HUES6 (cell line): ENCODE measurements at regions not wholly inside any gene's neighbourhood (a gene's known extent, or its start where the extent isn't known, plus 50 kb on each side); places are given as distances from the start of the nearest gene placed in this dataset.
"Not testable (repeated sequence)": the region's sequence is repeated elsewhere in the genome, so short reads cannot be mapped to it uniquely, and the experiment has no call there.

Experiments used
- H3K27ac ChIP-seq: 2 replicates; pipeline ENCODE4 v1.7.0; 2013; ENCODE audit warnings: low read depth, mild to moderate bottlenecking, low read length, inconsistent platforms
- H3K27me3 ChIP-seq: 2 replicates; pipeline ENCODE4 v1.6.1; 2013; ENCODE audit warnings: low read length; ENCODE audit not compliant: control insufficient read depth, insufficient read depth
- H3K36me3 ChIP-seq: 2 replicates; pipeline ENCODE4 v1.6.1; 2013; ENCODE audit warnings: low read length; ENCODE audit not compliant: control insufficient read depth, insufficient read depth
- H3K4me1 ChIP-seq: 2 replicates; pipeline ENCODE4 v1.6.1; 2013; ENCODE audit warnings: low read length; ENCODE audit not compliant: control insufficient read depth, insufficient read depth
- H3K4me3 ChIP-seq: 2 replicates; pipeline ENCODE4 v1.5.1; 2013; ENCODE audit warnings: low read depth, low read length
- H3K9ac ChIP-seq: one replicate; pipeline ENCODE4 v1.6.1; 2013; ENCODE audit warnings: mild to moderate bottlenecking, low read length
- H3K9me3 ChIP-seq: 2 replicates; pipeline ENCODE4 v1.6.1; 2013; ENCODE audit warnings: low read depth, low read length; ENCODE audit not compliant: control insufficient read depth, insufficient read depth

DNA sequence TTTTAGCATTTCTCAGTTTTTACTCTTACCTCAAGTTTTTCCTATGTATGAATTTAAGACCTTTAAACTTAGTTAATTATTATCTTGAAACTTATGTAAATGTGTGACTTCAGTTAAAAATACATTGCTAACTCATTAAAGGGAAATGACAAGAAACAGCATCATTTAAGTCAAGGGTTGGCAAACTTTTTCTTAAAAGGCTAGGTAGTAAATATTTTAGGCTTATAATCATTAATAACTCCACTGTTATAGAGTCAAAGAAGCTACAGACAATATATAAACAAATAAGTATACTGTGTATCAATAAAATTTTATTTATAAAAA lies 259.7 kb upstream of the RBMS1 start:
- Histone ChIP-seq H3K4me3 (no peak overlapping the region), H3K9ac (no peak overlapping the region)

DNA sequence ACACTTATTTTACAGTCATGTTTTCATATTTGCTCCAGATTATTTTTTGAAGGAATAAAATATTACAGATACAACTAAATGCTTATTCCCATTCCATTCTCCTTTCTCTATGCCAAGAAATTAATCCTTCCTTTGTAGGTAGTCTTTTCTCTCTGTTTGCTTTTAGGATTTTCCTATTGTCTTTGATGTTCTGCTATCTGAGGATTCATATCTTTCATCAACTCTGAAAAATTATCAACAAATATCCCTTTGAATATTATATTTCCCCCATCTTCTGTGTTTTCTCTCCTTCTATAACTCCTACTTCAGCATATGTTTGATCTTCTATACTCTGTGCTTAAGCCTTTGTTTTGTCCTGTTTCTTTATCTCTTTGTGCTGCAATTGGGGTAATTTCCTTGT lies 260.4 kb upstream of the RBMS1 start:
- no peak overlapping the region for H3K4me3 ChIP-seq
- no peaks in the 10 kb centered on the region for H3K27me3 ChIP-seq
- H3K9me3 ChIP-seq, result peaks cover 10% of the 10 kb centered on the region
- H3K9ac ChIP-seq, result no peak overlapping the region
- H3K36me3 ChIP-seq, result no peaks in the 10 kb centered on the region
- H3K27ac ChIP-seq, result no peak overlapping the region
- no peaks in the 10 kb centered on the region; the same call in 1 of the 2 replicates for H3K4me1 ChIP-seq

More for the DNA sequence above, 259.7 kb upstream of the RBMS1 start:
- no peaks in the 10 kb centered on the region for H3K27me3 ChIP-seq
- peaks cover 10% of the 10 kb centered on the region for H3K9me3 ChIP-seq
- H3K4me1 ChIP-seq, result no peaks in the 10 kb centered on the region; the same call in 1 of the 2 replicates
- no peak overlapping the region for H3K27ac ChIP-seq
- no peaks in the 10 kb centered on the region for H3K36me3 ChIP-seq

DNA sequence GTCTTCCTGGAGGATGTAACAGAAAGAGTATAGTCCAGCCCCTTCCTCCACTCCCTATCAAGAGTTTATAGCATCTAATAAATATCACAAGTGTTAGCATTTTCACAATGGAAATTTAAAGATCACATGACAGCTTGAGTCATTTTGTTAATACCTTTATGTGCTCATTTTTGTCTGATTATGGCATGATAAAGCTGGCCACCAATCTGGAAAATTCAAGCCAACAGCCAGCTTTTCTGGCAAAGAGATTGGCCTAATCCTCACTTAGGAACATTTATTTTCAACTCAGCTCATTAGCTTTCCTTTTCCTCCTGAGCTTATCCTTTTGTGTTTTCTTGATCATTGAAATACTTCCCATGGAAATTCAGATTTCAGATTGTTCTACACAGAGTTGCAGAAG lies 262.9 kb upstream of the RBMS1 start:
- Histone ChIP-seq H3K27me3 (no peaks in the 10 kb centered on the region), H3K9ac (no peak overlapping the region), H3K4me3 (no peak overlapping the region), H3K27ac (no peak overlapping the region), H3K4me1 (no peaks in the 10 kb centered on the region; the same call in 1 of the 2 replicates), H3K36me3 (no peaks in the 10 kb centered on the region), H3K9me3 (peaks cover 10% of the 10 kb centered on the region)

DNA sequence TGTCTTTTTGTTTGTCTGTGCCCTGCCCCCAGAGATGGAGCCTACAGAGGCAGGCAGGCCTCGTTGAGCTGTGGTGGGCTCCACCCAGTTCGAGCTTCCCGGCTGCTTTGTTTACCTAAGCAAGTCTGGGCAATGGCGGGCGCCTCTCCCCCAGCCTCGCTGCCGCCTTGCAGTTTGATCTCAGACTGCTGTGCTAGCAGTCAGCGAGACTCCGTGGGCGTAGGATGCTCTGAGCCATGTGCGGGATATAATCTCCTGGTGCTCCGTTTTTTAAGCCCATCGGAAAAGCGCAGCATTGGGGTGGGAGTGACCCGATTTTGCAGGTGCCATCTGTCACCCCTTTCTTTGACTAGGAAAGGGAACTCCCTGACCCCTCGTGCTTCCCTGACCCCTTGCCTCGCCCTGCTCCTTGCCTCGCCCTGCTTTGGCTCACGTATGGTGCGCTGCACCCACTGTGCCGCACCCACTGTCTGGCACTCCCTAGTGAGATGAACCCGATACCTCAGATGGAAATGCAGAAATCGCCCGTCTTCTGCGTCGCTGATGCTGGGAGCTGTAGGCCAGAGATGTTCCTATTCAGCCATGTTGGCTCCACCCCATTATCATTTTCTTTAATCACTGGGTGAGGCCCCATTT lies 269.0 kb upstream of the RBMS1 start:
- not testable (repeated sequence) for H3K27me3 ChIP-seq, H3K27ac ChIP-seq, H3K4me3 ChIP-seq, H3K9ac ChIP-seq, H3K4me1 ChIP-seq, H3K36me3 ChIP-seq
- H3K9me3 ChIP-seq, result peaks cover 25% of the 10 kb centered on the region

DNA sequence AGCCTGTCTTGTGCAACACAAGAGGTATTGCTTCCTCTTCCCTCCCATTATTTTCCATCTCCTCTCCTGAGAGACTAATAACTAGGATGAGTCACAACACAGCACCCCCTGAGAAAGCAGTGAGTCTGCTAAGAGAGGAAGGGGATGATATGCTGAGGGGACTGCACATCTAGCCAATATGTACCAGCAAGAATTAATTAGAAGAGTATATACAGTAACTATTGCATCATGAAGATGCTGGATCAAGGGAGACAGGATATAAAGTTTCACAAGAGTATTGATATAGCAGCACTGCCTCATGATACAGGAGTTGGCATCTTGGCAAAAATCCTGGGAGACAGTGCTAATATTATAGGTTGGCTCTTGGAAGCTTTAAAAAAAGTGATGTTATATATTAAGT lies 289.9 kb upstream of the RBMS1 start:
- Histone ChIP-seq H3K36me3 (no peaks in the 10 kb centered on the region), H3K27ac (no peak overlapping the region), H3K27me3 (no peaks in the 10 kb centered on the region), H3K9ac (no peak overlapping the region), H3K9me3 (0 out of 2 replicates have a peak, but pooled peaks cover 2% of the 10 kb centered on the region), H3K4me3 (no peak overlapping the region), H3K4me1 (no peaks in the 10 kb centered on the region)

DNA sequence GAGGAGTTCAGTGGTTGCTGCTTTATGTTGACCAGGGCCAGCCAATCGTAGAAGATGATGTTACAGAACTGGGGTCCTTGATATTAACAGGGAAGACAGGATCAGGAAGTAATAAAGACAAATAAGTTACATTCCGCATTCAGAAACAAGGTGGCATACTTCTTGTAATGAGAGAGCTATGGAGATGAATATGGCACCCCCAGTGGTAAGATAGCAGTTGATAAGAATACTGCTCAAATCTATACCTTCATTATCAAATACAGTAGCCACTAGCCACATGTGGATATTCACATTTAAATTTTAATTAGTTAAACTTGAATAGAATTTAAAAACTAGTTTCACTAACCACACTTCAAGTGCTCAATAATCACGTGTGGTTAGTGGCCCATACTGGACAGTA lies 290.4 kb upstream of the RBMS1 start:
- Histone ChIP-seq H3K9me3 (no peaks in the 10 kb centered on the region), H3K36me3 (no peaks in the 10 kb centered on the region), H3K4me3 (no peak overlapping the region), H3K27ac (no peak overlapping the region), H3K4me1 (no peaks in the 10 kb centered on the region), H3K9ac (no peak overlapping the region), H3K27me3 (no peaks in the 10 kb centered on the region)

DNA sequence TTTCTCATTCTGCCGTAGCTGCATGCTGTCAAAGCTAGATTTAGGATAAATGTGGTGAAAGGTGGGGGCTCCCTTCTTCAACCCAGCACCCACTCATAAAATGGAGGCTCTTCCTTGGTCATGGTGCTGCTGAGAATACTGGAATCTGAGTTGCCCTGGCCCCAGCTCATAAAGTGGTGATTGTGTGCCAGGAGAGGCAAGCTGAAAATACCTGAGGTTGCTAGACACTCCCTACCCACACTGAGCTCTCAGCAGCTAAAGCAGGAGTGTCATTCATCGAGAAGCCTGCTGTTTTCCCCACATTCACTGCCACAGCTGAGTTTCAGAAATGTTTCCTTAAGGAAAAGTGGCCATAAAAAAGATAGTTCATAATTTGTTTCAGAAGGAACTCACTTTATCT lies 297.1 kb upstream of the RBMS1 start:
- no peaks in the 10 kb centered on the region for H3K4me1 ChIP-seq
- H3K9me3 ChIP-seq, result no peaks in the 10 kb centered on the region
- no peak overlapping the region for H3K4me3 ChIP-seq
- H3K27ac ChIP-seq, result no peak overlapping the region
- no peak overlapping the region for H3K9ac ChIP-seq
- no peaks in the 10 kb centered on the region for H3K27me3 ChIP-seq
- H3K36me3 ChIP-seq, result no peaks in the 10 kb centered on the region

DNA sequence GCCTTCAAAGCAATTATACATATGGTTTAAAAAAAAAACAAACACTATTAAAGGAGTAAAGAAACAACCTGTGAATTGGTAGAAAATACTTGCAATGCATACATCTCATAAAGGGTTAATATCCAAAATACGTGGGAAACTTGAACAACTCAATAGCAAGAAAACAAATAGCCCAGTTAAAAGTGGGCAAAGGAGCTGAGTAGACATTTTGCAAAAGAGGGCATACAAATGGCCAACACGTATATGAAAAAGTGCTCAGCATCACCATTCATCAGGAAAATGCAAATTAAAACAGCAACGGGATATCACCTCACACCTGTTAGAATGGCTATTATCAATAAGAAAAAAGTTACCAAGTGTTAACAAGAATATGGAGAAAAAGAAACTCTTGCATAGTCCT lies 298.3 kb upstream of the RBMS1 start:
- H3K36me3 ChIP-seq, result no peaks in the 10 kb centered on the region
- no peak overlapping the region for H3K27ac ChIP-seq
- H3K4me1 ChIP-seq, result no peaks in the 10 kb centered on the region
- H3K9me3 ChIP-seq, result peaks cover 5% of the 10 kb centered on the region; the same call in 1 of the 2 replicates
- H3K27me3 ChIP-seq, result no peaks in the 10 kb centered on the region
- H3K4me3 ChIP-seq, result no peak overlapping the region
- H3K9ac ChIP-seq, result no peak overlapping the region

DNA sequence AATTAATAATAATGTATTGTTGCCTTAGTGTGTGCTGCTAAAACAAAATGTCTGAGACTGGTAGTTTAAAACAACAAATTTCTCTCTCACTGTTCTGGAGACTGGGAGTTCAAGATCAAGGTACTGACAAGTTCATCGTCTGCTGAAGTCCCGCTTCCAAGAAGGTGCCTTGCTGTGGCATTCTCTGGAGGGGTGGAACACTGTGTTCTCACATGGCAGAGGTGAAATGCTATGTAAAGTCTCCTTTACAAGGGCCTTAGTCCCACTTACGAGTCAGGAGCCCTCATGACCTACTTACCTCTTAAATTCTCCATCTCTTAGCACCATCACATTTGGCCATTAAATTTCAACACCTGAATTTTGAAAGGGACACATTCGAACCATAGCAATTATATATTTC lies 299.2 kb upstream of the RBMS1 start:
- H3K4me3 ChIP-seq, result no peak overlapping the region
- H3K27ac ChIP-seq, result no peak overlapping the region
- no peaks in the 10 kb centered on the region for H3K36me3 ChIP-seq
- no peaks in the 10 kb centered on the region for H3K27me3 ChIP-seq
- no peak overlapping the region for H3K9ac ChIP-seq
- H3K9me3 ChIP-seq, result peaks cover 9% of the 10 kb centered on the region
- H3K4me1 ChIP-seq, result no peaks in the 10 kb centered on the region

DNA sequence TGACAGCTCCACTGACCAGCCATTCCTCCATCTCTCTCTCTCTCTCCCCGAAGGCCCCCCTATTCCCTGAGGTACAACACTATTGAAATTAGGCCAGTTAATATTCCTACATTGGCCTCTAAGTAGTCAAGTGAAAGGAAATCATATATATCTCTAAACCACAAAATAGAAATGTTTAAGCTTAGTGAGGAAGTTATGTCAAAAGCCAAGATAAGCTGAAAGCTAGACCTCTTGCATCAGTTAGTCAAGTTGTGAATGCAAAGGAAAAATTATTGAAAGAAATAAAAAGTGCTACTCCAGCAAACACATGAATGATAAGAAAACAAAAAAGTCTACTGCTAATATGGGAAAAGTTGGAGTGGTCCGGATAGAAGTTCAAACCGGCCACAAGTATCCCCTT lies 301.3 kb upstream of the RBMS1 start:
- no peaks in the 10 kb centered on the region for H3K4me1 ChIP-seq
- H3K36me3 ChIP-seq, result no peaks in the 10 kb centered on the region
- H3K9ac ChIP-seq, result no peak overlapping the region
- peaks cover 9% of the 10 kb centered on the region for H3K9me3 ChIP-seq
- H3K4me3 ChIP-seq, result no peak overlapping the region
- no peaks in the 10 kb centered on the region for H3K27me3 ChIP-seq
- H3K27ac ChIP-seq, result no peak overlapping the region

DNA sequence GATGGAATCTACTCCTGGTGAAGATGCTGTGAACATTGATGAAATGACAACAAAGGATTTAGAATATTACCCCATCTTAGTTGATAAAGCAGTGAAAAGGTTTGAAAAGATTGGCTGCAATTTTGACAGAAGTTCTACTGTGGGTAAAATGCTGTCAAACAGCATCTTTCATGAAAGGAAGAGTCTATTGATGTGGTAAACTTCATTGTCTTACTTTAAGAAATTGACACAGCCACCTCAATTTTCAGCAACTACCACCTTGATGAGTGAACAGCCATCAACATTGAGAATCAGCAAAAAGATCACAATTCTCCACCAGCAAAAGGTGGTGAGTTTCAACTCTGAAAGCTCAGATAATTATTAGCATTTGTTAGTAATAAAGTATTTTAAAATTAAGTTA lies 310.3 kb upstream of the RBMS1 start:
- Histone ChIP-seq H3K9ac (no peak overlapping the region), H3K4me1 (no peaks in the 10 kb centered on the region), H3K27ac (no peak overlapping the region), H3K36me3 (no peaks in the 10 kb centered on the region), H3K9me3 (peaks cover 20% of the 10 kb centered on the region), H3K4me3 (no peak overlapping the region), H3K27me3 (no peaks in the 10 kb centered on the region)

DNA sequence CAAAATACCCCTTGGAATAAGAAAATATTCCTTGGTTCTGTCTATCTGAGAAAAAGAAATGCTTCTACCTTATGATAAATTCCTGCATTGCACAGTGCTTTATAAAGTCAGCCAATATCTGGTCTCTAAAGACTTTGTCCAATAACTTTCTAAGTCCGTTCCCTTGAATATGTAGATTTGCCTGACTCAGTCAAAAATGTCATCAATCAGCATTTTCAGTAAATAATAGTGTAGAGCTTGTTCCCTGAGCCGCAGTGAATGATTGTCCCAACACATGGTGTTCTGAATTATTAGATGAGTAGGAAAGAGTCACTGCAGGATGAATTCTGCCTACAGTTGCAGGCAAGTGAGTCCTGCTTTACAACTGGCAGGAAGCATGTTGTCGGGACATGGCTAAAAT lies 316.8 kb upstream of the RBMS1 start:
- Histone ChIP-seq H3K4me1 (no peaks in the 10 kb centered on the region), H3K27me3 (no peaks in the 10 kb centered on the region), H3K9ac (no peak overlapping the region), H3K36me3 (no peaks in the 10 kb centered on the region), H3K27ac (no peak overlapping the region), H3K4me3 (no peak overlapping the region), H3K9me3 (peaks cover 20% of the 10 kb centered on the region)
